ENCODE measurements at regions not wholly inside any gene's neighbourhood (a gene's known extent, or its start where the extent isn't known, plus 50 kb on each side); places are given as distances from the start of the nearest gene placed in this dataset.

GRCh38 chr2:234869164-234869563 is 82.7 kb upstream of the SH3BP4 start:
- peaks cover 0 to 24% (median 11%) of the 10 kb centered on the region in 3 donors for H3K4me1 ChIP-seq
- peak in 1 of 6 donors; percentile 32 for DNase-seq
- FAIRE-seq: no peak
- 12 to 19% methylated on average over 2 of the region's 2 CpGs for WGBS, 2 donors
- intact Hi-C loops (cut with DNase I): no loop called here
- peak; percentile 47 to 69 (median 52) for ATAC-seq
- peak overlapping the region in 1 of 4 donors; percentile 6 for H3K27ac ChIP-seq
- H3K36me3 ChIP-seq: no peaks in the 10 kb centered on the region
- TF ChIP-seq, protein P1, sequence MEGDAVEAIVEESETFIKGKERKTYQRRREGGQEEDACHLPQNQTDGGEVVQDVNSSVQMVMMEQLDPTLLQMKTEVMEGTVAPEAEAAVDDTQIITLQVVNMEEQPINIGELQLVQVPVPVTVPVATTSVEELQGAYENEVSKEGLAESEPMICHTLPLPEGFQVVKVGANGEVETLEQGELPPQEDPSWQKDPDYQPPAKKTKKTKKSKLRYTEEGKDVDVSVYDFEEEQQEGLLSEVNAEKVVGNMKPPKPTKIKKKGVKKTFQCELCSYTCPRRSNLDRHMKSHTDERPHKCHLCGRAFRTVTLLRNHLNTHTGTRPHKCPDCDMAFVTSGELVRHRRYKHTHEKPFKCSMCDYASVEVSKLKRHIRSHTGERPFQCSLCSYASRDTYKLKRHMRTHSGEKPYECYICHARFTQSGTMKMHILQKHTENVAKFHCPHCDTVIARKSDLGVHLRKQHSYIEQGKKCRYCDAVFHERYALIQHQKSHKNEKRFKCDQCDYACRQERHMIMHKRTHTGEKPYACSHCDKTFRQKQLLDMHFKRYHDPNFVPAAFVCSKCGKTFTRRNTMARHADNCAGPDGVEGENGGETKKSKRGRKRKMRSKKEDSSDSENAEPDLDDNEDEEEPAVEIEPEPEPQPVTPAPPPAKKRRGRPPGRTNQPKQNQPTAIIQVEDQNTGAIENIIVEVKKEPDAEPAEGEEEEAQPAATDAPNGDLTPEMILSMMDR (IDR thresholded peaks at IDR 0.05): no peak
- H3K27me3 ChIP-seq: no peaks in the 10 kb centered on the region
- no peaks in the 10 kb centered on the region for H3K9me3 ChIP-seq
- no peak overlapping the region for H3K4me3 ChIP-seq

DNA sequence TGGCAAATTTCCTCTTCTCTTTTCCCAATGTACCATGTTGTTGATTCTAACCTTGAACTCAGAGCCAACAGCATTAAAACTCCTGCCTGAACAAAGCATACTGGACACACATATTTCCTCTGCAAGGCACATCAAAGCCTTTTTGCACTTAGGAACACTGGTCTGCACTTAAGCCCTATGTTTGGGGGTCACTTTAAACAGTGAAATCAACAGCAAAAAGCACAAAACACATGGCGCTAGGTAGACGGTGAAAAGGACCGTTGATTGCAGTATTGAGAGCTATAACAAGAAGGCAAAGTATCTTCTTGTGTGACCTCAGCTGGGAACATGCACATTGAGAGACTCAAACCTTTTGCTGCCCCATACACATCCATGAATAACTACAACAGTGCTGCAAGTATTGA is 83.9 kb upstream of the SH3BP4 start:
- intact Hi-C loops (cut with DNase I): no loop called here
- H3K27me3 ChIP-seq: no peaks in the 10 kb centered on the region
- H3K9me3 ChIP-seq: no peaks in the 10 kb centered on the region
- FAIRE-seq (no peak), ATAC-seq (no peak), DNase-seq (no peak)
- no peaks in the 10 kb centered on the region for H3K36me3 ChIP-seq
- TF ChIP-seq, protein P1 (IDR thresholded peaks at IDR 0.05): no peak
- H3K4me3 ChIP-seq: no peak overlapping the region
- WGBS, 2 donors: 90 to 96% methylated on average over 3 of the region's 3 CpGs
- peaks cover 8 to 33% (median 21%) of the 10 kb centered on the region in 3 donors for H3K4me1 ChIP-seq
- H3K27ac ChIP-seq: no peak overlapping the region

- WGBS, 2 donors: 98 to 99% methylated on average over 2 of the region's 2 CpGs
- Histone ChIP-seq H3K4me3 (no peak overlapping the region), H3K4me1 (peaks cover 14 to 27% (median 24%) of the 10 kb centered on the region in 3 donors), H3K9me3 (no peaks in the 10 kb centered on the region), H3K36me3 (no peaks in the 10 kb centered on the region), H3K27ac (no peak overlapping the region), H3K27me3 (no peaks in the 10 kb centered on the region)
- intact Hi-C loops (cut with DNase I): no loop called here
- no peak for DNase-seq
- TF ChIP-seq, protein P1 (IDR thresholded peaks at IDR 0.05): no peak
- no peak for FAIRE-seq
- no peak for ATAC-seq
Observed at GRCh38 chr2:234865586-234865985, 86.2 kb upstream of the SH3BP4 start.

GRCh38 chr2:234865040-234865439 is 86.8 kb upstream of the SH3BP4 start:
- no peak for FAIRE-seq
- intact Hi-C loops (cut with DNase I): no loop called here
- no peak for DNase-seq

GRCh38 chr2:234864506-234864905 is 87.3 kb upstream of the SH3BP4 start:
- Histone ChIP-seq H3K27ac (no peak overlapping the region), H3K9me3 (no peaks in the 10 kb centered on the region), H3K4me3 (no peak overlapping the region), H3K36me3 (no peaks in the 10 kb centered on the region), H3K27me3 (no peaks in the 10 kb centered on the region), H3K4me1 (peaks cover 14 to 22% (median 21%) of the 10 kb centered on the region in 3 donors)
- ATAC-seq (no peak), DNase-seq (no peak), FAIRE-seq (no peak)
- 88 to 90% methylated on average over 5 of the region's 5 CpGs for WGBS, 2 donors
- TF ChIP-seq, protein P1 (IDR thresholded peaks at IDR 0.05): no peak
- intact Hi-C loops (cut with DNase I): no loop called here

More at GRCh38 chr2:234865040-234865439, 86.8 kb upstream of the SH3BP4 start:
- H3K27me3 ChIP-seq: no peaks in the 10 kb centered on the region
- no peak for ATAC-seq
- H3K27ac ChIP-seq: no peak overlapping the region
- H3K4me3 ChIP-seq: no peak overlapping the region
- 85 to 95% methylated on average over 5 of the region's 5 CpGs for WGBS, 2 donors
- peaks cover 14 to 25% (median 21%) of the 10 kb centered on the region in 3 donors for H3K4me1 ChIP-seq
- no peaks in the 10 kb centered on the region for H3K9me3 ChIP-seq
- no peaks in the 10 kb centered on the region for H3K36me3 ChIP-seq
- TF ChIP-seq, protein P1 (IDR thresholded peaks at IDR 0.05): no peak

All from pancreas (tissue), 10 donors.